ENCODE measurements at regions not wholly inside any gene's neighbourhood (a gene's known extent, or its start where the extent isn't known, plus 50 kb on each side); places are given as distances from the start of the nearest gene placed in this dataset.
"Not testable (repeated sequence)": the region's sequence is repeated elsewhere in the genome, so short reads cannot be mapped to it uniquely, and the experiment has no call there.

GRCh38 chr6:27804851-27805250, 107.3 kb downstream of the OR2B2 start:
- DNase-seq: no peak

- DNase-seq: no peak
Measured at GRCh38 chr6:27800731-27801373, 111.3 kb downstream of the OR2B2 start.

- no peak for DNase-seq
Measured at GRCh38 chr6:27797960-27798359, 114.2 kb downstream of the OR2B2 start.

GRCh38 chr6:27796736-27797481, 115.3 kb downstream of the OR2B2 start:
- not testable (repeated sequence) for DNase-seq

GRCh38 chr6:27795697-27796494, 116.3 kb downstream of the OR2B2 start:
- peak; percentile 36 for DNase-seq

- DNase-seq: peak; percentile 12
Measured at GRCh38 chr6:27791182-27791943, 120.8 kb downstream of the OR2B2 start.

- DNase-seq: not testable (repeated sequence)
Measured at GRCh38 chr6:27788376-27788775, 123.8 kb downstream of the OR2B2 start.

GRCh38 chr6:27786048-27786447, 126.1 kb downstream of the OR2B2 start:
- DNase-seq: no peak

GRCh38 chr6:27785294-27785693, 126.9 kb downstream of the OR2B2 start:
- DNase-seq: no peak

- DNase-seq: no peak
Measured at GRCh38 chr6:27782748-27783147, 129.4 kb downstream of the OR2B2 start.

- no peak for DNase-seq
Measured at GRCh38 chr6:27778625-27779417, 133.4 kb downstream of the OR2B2 start.

GRCh38 chr6:27777614-27778355, 134.4 kb downstream of the OR2B2 start:
- DNase-seq: no peak

- no peak for DNase-seq
Measured at GRCh38 chr6:27777126-27777525, 135.1 kb downstream of the OR2B2 start.

- no peak for DNase-seq
Measured at GRCh38 chr6:27776504-27776903, 135.7 kb downstream of the OR2B2 start.

GRCh38 chr6:27775796-27776184, 136.4 kb downstream of the OR2B2 start:
- DNase-seq: no peak

- DNase-seq: not testable (repeated sequence)
Measured at GRCh38 chr6:27775138-27775795, 136.9 kb downstream of the OR2B2 start.

- DNase-seq: not testable (repeated sequence)
Measured at GRCh38 chr6:27774264-27774600, 138.0 kb downstream of the OR2B2 start.

- DNase-seq: not testable (repeated sequence)
Measured at GRCh38 chr6:27773542-27774263, 138.5 kb downstream of the OR2B2 start.

GRCh38 chr6:27772261-27773001, 139.8 kb downstream of the OR2B2 start:
- DNase-seq: peak; percentile 56

Measured in GOT3 (cell line).